Tibial artery (tissue), 4 donors: ENCODE measurements at regions not wholly inside any gene's neighbourhood (a gene's known extent, or its start where the extent isn't known, plus 50 kb on each side); places are given as distances from the start of the nearest gene placed in this dataset.

ENCODE experiments used
- DNase-seq, 2 donors: peaks; one replicate each; pipeline ENCODE4 v3.0.0-alpha.2; 2019
- H3K27ac ChIP-seq, 2 donors: fragments of 200-600 bp; sonication (generic) in 1 of 2; 1 replicate in 1 of 2; 2 replicates in 1 of 2; pipeline ENCODE4 v1.5.1; 2018 to 2019; ENCODE audit warnings: mild to moderate bottlenecking in 1 of 2
- H3K27me3 ChIP-seq, 2 donors: fragments of 200-600 bp; sonication (generic) in 1 of 2; one replicate each; pipeline versions ENCODE4 v1.5.1 to v1.6.0; 2016 to 2019
- H3K36me3 ChIP-seq, 3 donors: fragments of 200-600 bp; sonication (generic) in 2 of 3; one replicate each; pipeline ENCODE4 v1.5.1; 2016 to 2019; ENCODE audit warnings: mild to moderate bottlenecking in 2 of 3
- H3K4me1 ChIP-seq, 4 donors: fragments of 200-600 bp; sonication (generic) in 2 of 4; 1 replicate in 3 of 4; 2 replicates in 1 of 4; pipeline ENCODE4 v1.5.1; 2016 to 2019
- H3K4me3 ChIP-seq, 2 donors: fragments of 200-600 bp; sonication (generic) in 1 of 2; 1 replicate in 1 of 2; 2 replicates in 1 of 2; pipeline ENCODE4 v1.5.1; 2018 to 2019; ENCODE audit warnings: mild to moderate bottlenecking in 2 of 2
- H3K9me3 ChIP-seq, 3 donors: fragments of 200-600 bp; sonication (generic) in 1 of 3; one replicate each; pipeline ENCODE4 v1.5.1; 2016 to 2019
- CTCF ChIP-seq, 2 experiments: fragments of 200-600 bp in 1 of 2; fragments of 450-650 bp in 1 of 2; IDR thresholded peaks; one replicate each; pipeline ENCODE4 v1.5.1; 2017 to 2019; ENCODE audit warnings: antibody characterized with exemption in 2 of 2, mild to moderate bottlenecking in 1 of 2, moderate library complexity in 1 of 2
- intact Hi-C: fragments of 100-400 bp; cut with DNase I; formaldehyde crosslinking; loops from one replicate; pipeline ENCODE4 v1.15.0; 2023; ENCODE audit warnings: low total_unique reads

GRCh38 chr4:81690871-81691270 lies 219.2 kb upstream of the RASGEF1B start:
- no peak for TF ChIP-seq CTCF (IDR thresholded peaks at IDR 0.05)
- H3K27me3 ChIP-seq, result no peaks in the 10 kb centered on the region
- no peaks in the 10 kb centered on the region for H3K4me1 ChIP-seq
- intact Hi-C loops, result no loop called here
- no peak overlapping the region for H3K27ac ChIP-seq
- H3K9me3 ChIP-seq, result no peaks in the 10 kb centered on the region
- no peaks in the 10 kb centered on the region for H3K36me3 ChIP-seq
- no peak for DNase-seq
- H3K4me3 ChIP-seq, result no peak overlapping the region

- Histone ChIP-seq H3K9me3 (no peaks in the 10 kb centered on the region), H3K36me3 (no peaks in the 10 kb centered on the region), H3K27ac (no peak overlapping the region), H3K27me3 (no peaks in the 10 kb centered on the region), H3K4me3 (no peak overlapping the region), H3K4me1 (peaks cover 0 to 9% (median 3%) of the 10 kb centered on the region in 4 donors)
- no peak for TF ChIP-seq CTCF (IDR thresholded peaks at IDR 0.05)
- DNase-seq, result no peak
- intact Hi-C loops, result no loop called here
Measured at GRCh38 chr4:81688085-81688484, 216.4 kb upstream of the RASGEF1B start.

GRCh38 chr4:81687471-81687870 lies 215.8 kb upstream of the RASGEF1B start:
- Histone ChIP-seq H3K9me3 (no peaks in the 10 kb centered on the region), H3K36me3 (no peaks in the 10 kb centered on the region), H3K27ac (no peak overlapping the region), H3K4me1 (peaks cover 0 to 9% (median 3%) of the 10 kb centered on the region in 4 donors), H3K4me3 (no peak overlapping the region), H3K27me3 (no peaks in the 10 kb centered on the region)
- TF ChIP-seq CTCF (IDR thresholded peaks at IDR 0.05), result no peak
- intact Hi-C loops, result no loop called here
- DNase-seq, result no peak

- Histone ChIP-seq H3K9me3 (no peaks in the 10 kb centered on the region), H3K4me3 (no peak overlapping the region), H3K4me1 (peaks cover 0 to 9% (median 3%) of the 10 kb centered on the region in 4 donors), H3K27ac (no peak overlapping the region), H3K36me3 (no peaks in the 10 kb centered on the region), H3K27me3 (no peaks in the 10 kb centered on the region)
- DNase-seq, result no peak
- intact Hi-C loops, result no loop called here
- no peak for TF ChIP-seq CTCF (IDR thresholded peaks at IDR 0.05)
Measured at GRCh38 chr4:81685104-81685503, 213.4 kb upstream of the RASGEF1B start.

GRCh38 chr4:81684352-81684751 lies 212.6 kb upstream of the RASGEF1B start:
- Histone ChIP-seq H3K4me3 (no peak overlapping the region), H3K4me1 (peaks cover 0 to 9% (median 3%) of the 10 kb centered on the region in 4 donors), H3K36me3 (no peaks in the 10 kb centered on the region), H3K9me3 (no peaks in the 10 kb centered on the region), H3K27me3 (no peaks in the 10 kb centered on the region), H3K27ac (no peak overlapping the region)
- no peak for TF ChIP-seq CTCF (IDR thresholded peaks at IDR 0.05)
- intact Hi-C loops, result no loop called here
- no peak for DNase-seq

GRCh38 chr4:81682492-81682891 lies 210.8 kb upstream of the RASGEF1B start:
- H3K27me3 ChIP-seq, result no peaks in the 10 kb centered on the region
- H3K36me3 ChIP-seq, result no peaks in the 10 kb centered on the region
- DNase-seq, result no peak
- TF ChIP-seq CTCF (IDR thresholded peaks at IDR 0.05), result no peak
- peaks cover 0 to 9% (median 3%) of the 10 kb centered on the region in 4 donors for H3K4me1 ChIP-seq
- H3K9me3 ChIP-seq, result no peaks in the 10 kb centered on the region
- no peak overlapping the region for H3K27ac ChIP-seq
- intact Hi-C loops, result no loop called here
- H3K4me3 ChIP-seq, result no peak overlapping the region
